ENCODE measurements at regions not wholly inside any gene's neighbourhood (a gene's known extent, or its start where the extent isn't known, plus 50 kb on each side); places are given as distances from the start of the nearest gene placed in this dataset.

- TF ChIP-seq POLR2AphosphoS5 (IDR thresholded peaks at IDR 0.05; ENCODE audit: low read depth, low read length) (no peak), CTCF (IDR thresholded peaks at IDR 0.05 in 2 of 3, conservative IDR thresholded peaks at IDR 0.05 in 1 of 3; ENCODE audit: borderline replicate concordance in 1 of 3, insufficient read depth in 1 of 3, low read depth in 2 of 3, low read length in 2 of 3) (no peak)
Observed at GRCh38 chr4:99723612-99724011, 66.0 kb upstream of the C4orf54 start.

Data from HCT116 (cell line).